C4-2B (cell line): ENCODE measurements at regions not wholly inside any gene's neighbourhood (a gene's known extent, or its start where the extent isn't known, plus 50 kb on each side); places are given as distances from the start of the nearest gene placed in this dataset.

ENCODE experiments used
- H3K27ac ChIP-seq: fragments of 450-650 bp; 2 replicates; pipeline ENCODE4 v1.5.1; 2017
- CTCF ChIP-seq: fragments of 450-650 bp; conservative IDR thresholded peaks from 2 replicates; pipeline ENCODE4 v1.5.1; 2017; ENCODE audit warnings: mild to moderate bottlenecking
- ZFX ChIP-seq: fragments of 450-650 bp; IDR thresholded peaks from 2 replicates; pipeline ENCODE4 v1.6.1; 2017

- H3K27ac ChIP-seq, result no peak overlapping the region
- TF ChIP-seq ZFX, result no peak
- no peak for TF ChIP-seq CTCF
Measured at GRCh38 chr13:72112216-72112615, 245.2 kb upstream of the DACH1 start.

GRCh38 chr13:72109863-72110262 lies 242.9 kb upstream of the DACH1 start:
- no peak for TF ChIP-seq ZFX
- TF ChIP-seq CTCF, result no peak
- no peak overlapping the region for H3K27ac ChIP-seq

GRCh38 chr13:72104656-72105180 lies 237.7 kb upstream of the DACH1 start:
- H3K27ac ChIP-seq, result no peak overlapping the region
- TF ChIP-seq CTCF, result no peak
- no peak for TF ChIP-seq ZFX

- no peak overlapping the region for H3K27ac ChIP-seq
- no peak for TF ChIP-seq ZFX
- TF ChIP-seq CTCF, result no peak
Measured at GRCh38 chr13:72101768-72102400, 234.9 kb upstream of the DACH1 start.

- TF ChIP-seq ZFX (no peak), CTCF (no peak)
- no peak overlapping the region for H3K27ac ChIP-seq
Measured at GRCh38 chr13:72100339-72100738, 233.3 kb upstream of the DACH1 start.

- H3K27ac ChIP-seq, result no peak overlapping the region
- TF ChIP-seq CTCF, result no peak
- TF ChIP-seq ZFX, result no peak
Measured at GRCh38 chr13:72097568-72097967, 230.6 kb upstream of the DACH1 start.

- no peak for TF ChIP-seq CTCF
- TF ChIP-seq ZFX, result no peak
- H3K27ac ChIP-seq, result no peak overlapping the region
Measured at GRCh38 chr13:72093262-72093661, 226.3 kb upstream of the DACH1 start.
